ENCODE measurements at regions not wholly inside any gene's neighbourhood (a gene's known extent, or its start where the extent isn't known, plus 50 kb on each side); places are given as distances from the start of the nearest gene placed in this dataset.
"Not testable (repeated sequence)": the region's sequence is repeated elsewhere in the genome, so short reads cannot be mapped to it uniquely, and the experiment has no call there.

DNA sequence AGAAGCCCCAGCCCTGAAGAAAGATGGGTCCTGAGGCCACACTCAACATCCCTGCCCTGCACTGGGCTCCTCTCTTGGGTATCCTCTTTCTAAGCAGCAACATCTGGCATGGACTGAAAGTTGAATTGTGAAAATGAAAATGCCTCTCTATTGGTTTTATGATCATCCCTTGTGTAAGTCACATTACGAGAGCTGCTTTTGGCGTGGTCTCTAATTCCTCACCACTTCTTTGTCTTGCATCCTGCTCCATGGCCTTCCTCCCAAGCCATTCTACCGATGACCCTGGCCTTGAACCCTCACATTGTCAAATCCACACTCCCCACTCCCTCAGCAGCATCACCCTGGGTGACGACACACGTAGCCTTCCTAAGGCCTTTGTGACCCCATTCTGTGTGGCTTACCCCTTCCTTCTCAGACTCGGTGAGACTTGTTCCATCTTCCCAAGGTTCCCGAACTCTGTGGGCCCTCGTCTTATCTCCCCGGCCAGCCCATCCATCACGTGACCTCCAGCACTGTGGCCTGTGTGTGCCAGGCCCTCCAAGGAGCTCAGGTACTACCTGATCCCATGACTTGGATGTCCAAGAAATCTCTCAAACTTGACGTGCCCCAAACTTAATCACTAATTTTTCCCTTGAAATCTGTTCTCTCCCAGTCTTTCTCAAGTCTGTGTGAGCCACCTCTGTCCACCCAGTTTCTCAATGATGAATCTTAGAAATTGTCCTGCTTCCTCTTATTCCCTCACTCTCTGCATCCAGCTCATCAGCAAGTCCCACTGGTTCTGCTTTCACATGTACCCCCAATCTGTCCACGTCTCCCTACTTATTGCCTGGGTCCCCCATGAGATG lies 194.7 kb upstream of the HS6ST1 start:
- no peak for DNase-seq
- no peak overlapping the region for H3K27ac Mint-ChIP-seq (ENCODE audit: unreplicated experiment)
- H3K4me3 Mint-ChIP-seq (ENCODE audit: unreplicated experiment) = no peak overlapping the region
- H3K36me3 Mint-ChIP-seq (ENCODE audit: unreplicated experiment) = peaks cover 7% of the 10 kb centered on the region
- H3K4me1 Mint-ChIP-seq (ENCODE audit: low read depth, unreplicated experiment) = no peaks in the 10 kb centered on the region
- no peak for TF ChIP-seq CTCF (IDR thresholded peaks at IDR 0.05; ENCODE audit: partially characterized antibody, unreplicated experiment)
- peaks cover 1% of the 10 kb centered on the region for H3K9me3 Mint-ChIP-seq (ENCODE audit: unreplicated experiment)
- H3K27me3 Mint-ChIP-seq (ENCODE audit: unreplicated experiment) = peaks cover 4% of the 10 kb centered on the region

- Mint-ChIP-seq H3K27ac (ENCODE audit: unreplicated experiment) (no peak overlapping the region), H3K4me3 (ENCODE audit: unreplicated experiment) (no peak overlapping the region), H3K4me1 (ENCODE audit: low read depth, unreplicated experiment) (no peaks in the 10 kb centered on the region), H3K27me3 (ENCODE audit: unreplicated experiment) (peaks cover 4% of the 10 kb centered on the region), H3K9me3 (ENCODE audit: unreplicated experiment) (peaks cover 1% of the 10 kb centered on the region), H3K36me3 (ENCODE audit: unreplicated experiment) (peaks cover 7% of the 10 kb centered on the region)
- no peak for DNase-seq
- TF ChIP-seq CTCF (IDR thresholded peaks at IDR 0.05; ENCODE audit: partially characterized antibody, unreplicated experiment) = no peak
These were observed 195.3 kb upstream of the HS6ST1 start for GRCh38 chr2:128513961-128514283.

- Mint-ChIP-seq H3K27ac (ENCODE audit: unreplicated experiment) (no peak overlapping the region), H3K36me3 (ENCODE audit: unreplicated experiment) (peaks cover 7% of the 10 kb centered on the region), H3K9me3 (ENCODE audit: unreplicated experiment) (peaks cover 1% of the 10 kb centered on the region), H3K4me1 (ENCODE audit: low read depth, unreplicated experiment) (no peaks in the 10 kb centered on the region), H3K4me3 (ENCODE audit: unreplicated experiment) (no peak overlapping the region), H3K27me3 (ENCODE audit: unreplicated experiment) (peaks cover 4% of the 10 kb centered on the region)
- no peak for TF ChIP-seq CTCF (IDR thresholded peaks at IDR 0.05; ENCODE audit: partially characterized antibody, unreplicated experiment)
- no peak for DNase-seq
These were observed 195.9 kb upstream of the HS6ST1 start for GRCh38 chr2:128514555-128514955.

DNA sequence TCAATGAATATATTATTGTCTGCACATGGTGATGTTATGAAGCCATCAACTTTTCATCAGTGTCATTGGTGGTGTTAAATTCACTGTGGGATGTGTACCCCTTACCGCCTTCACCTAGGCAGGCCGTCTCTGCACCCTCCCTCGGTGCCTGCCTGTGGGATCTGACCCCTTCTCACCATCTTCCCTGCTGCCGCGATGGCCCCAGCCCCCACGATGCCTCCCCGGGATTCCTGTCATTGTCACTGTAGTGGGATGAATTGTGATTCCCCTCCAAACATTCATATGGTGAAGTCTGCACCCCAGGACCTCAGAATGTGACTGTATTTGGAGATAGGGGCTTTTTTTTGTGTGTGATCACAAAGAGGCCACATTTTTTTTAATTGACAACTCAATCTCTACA lies 198.3 kb upstream of the HS6ST1 start:
- no peak overlapping the region for H3K4me3 Mint-ChIP-seq (ENCODE audit: unreplicated experiment)
- H3K27ac Mint-ChIP-seq (ENCODE audit: unreplicated experiment) = no peak overlapping the region
- no peak for TF ChIP-seq CTCF (IDR thresholded peaks at IDR 0.05; ENCODE audit: partially characterized antibody, unreplicated experiment)
- peaks cover 4% of the 10 kb centered on the region for H3K27me3 Mint-ChIP-seq (ENCODE audit: unreplicated experiment)
- H3K36me3 Mint-ChIP-seq (ENCODE audit: unreplicated experiment) = peaks cover 7% of the 10 kb centered on the region
- peaks cover 1% of the 10 kb centered on the region for H3K9me3 Mint-ChIP-seq (ENCODE audit: unreplicated experiment)
- H3K4me1 Mint-ChIP-seq (ENCODE audit: low read depth, unreplicated experiment) = no peaks in the 10 kb centered on the region
- DNase-seq = no peak

- not testable (repeated sequence) for H3K4me1 Mint-ChIP-seq (ENCODE audit: low read depth, unreplicated experiment)
These were observed 200.4 kb upstream of the HS6ST1 start for GRCh38 chr2:128519028-128519427.

More at GRCh38 chr2:128519028-128519427, 200.4 kb upstream of the HS6ST1 start:
- not testable (repeated sequence) for H3K27ac Mint-ChIP-seq (ENCODE audit: unreplicated experiment); DNase-seq; H3K27me3 Mint-ChIP-seq (ENCODE audit: unreplicated experiment); H3K9me3 Mint-ChIP-seq (ENCODE audit: unreplicated experiment); H3K36me3 Mint-ChIP-seq (ENCODE audit: unreplicated experiment); H3K4me3 Mint-ChIP-seq (ENCODE audit: unreplicated experiment)

Data from glutamatergic neuron (in vitro differentiated cells).